ENCODE measurements at regions not wholly inside any gene's neighbourhood (a gene's known extent, or its start where the extent isn't known, plus 50 kb on each side); places are given as distances from the start of the nearest gene placed in this dataset.

DNA sequence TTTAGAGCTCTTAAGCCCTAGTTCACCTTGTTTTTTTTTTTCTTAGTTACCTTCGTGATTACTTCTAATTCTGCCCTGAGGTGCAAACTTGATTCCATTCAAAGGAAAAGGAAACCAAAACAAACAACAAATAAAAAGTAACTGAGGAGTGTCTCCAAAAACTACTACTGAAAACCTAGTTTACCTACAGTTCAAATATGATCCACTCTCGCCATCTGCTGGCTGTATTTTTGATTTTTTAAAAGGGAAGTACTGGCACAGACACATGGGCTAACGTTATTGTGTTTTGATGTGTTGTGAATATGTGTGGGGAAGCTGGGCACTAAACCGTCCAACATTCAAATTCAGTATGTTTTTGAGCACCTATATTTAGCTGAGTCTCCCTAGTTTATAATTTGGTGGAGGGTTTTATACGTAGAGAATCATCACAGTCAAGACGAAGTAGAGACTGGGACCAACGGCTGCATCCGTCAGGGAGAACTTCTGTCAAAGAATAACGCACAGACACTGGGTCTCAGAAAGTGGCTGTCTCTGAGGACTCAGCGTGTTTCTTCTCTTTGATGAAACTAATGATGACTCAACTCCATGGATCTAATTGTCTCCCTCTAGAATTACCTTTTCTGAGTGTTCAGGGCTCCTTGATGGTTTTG is 373.5 kb upstream of the BTBD3 start:
- Histone ChIP-seq H3K36me3 (ENCODE audit: insufficient read depth) (no peaks in the 10 kb centered on the region), H3K79me2 (ENCODE audit: insufficient read depth, low read depth) (no peaks in the 10 kb centered on the region), H3K4me3 (IDR thresholded peaks at IDR 0.05; ENCODE audit: insufficient read depth, low read depth, low read length) (no peak overlapping the region), H3K27me3 (ENCODE audit: insufficient read depth, low read depth) (no peaks in the 10 kb centered on the region), H4K20me1 (ENCODE audit: insufficient read depth) (no peaks in the 10 kb centered on the region), H3K9ac (no peak overlapping the region), H3K27ac (no peak overlapping the region), H3K4me2 (no peak overlapping the region), H3K4me1 (ENCODE audit: low read depth, poor library complexity, severe bottlenecking) (no peaks in the 10 kb centered on the region), H2AFZ (ENCODE audit: low read depth) (peak overlapping the region; percentile 49; the same call in 1 of the 2 replicates)
- TF ChIP-seq, protein P1, sequence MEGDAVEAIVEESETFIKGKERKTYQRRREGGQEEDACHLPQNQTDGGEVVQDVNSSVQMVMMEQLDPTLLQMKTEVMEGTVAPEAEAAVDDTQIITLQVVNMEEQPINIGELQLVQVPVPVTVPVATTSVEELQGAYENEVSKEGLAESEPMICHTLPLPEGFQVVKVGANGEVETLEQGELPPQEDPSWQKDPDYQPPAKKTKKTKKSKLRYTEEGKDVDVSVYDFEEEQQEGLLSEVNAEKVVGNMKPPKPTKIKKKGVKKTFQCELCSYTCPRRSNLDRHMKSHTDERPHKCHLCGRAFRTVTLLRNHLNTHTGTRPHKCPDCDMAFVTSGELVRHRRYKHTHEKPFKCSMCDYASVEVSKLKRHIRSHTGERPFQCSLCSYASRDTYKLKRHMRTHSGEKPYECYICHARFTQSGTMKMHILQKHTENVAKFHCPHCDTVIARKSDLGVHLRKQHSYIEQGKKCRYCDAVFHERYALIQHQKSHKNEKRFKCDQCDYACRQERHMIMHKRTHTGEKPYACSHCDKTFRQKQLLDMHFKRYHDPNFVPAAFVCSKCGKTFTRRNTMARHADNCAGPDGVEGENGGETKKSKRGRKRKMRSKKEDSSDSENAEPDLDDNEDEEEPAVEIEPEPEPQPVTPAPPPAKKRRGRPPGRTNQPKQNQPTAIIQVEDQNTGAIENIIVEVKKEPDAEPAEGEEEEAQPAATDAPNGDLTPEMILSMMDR (conservative IDR thresholded peaks at IDR 0.05; ENCODE audit: low read depth, low read length), result peak; percentile 62

DNA sequence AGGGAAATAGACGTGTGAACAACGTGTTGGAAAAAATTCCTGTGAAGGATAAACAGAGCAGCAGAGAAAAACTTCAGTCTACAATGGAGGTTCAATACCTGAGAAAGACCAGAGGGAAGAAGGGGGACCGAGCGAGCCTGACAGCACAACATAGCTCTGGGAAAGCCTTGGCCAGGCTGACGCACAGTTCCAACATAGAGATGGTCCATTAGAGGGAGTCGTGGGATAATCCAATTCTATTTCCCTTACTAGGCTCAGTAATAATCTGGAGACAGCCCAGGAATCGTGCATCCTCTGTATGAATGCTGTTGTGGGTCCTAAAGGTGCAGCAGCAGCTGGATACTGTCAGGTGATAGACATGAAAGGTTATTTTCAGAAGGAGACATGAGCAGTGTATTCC is 370.8 kb upstream of the BTBD3 start:
- H3K27ac ChIP-seq, result no peak overlapping the region
- H4K20me1 ChIP-seq (ENCODE audit: insufficient read depth), result no peaks in the 10 kb centered on the region
- H3K36me3 ChIP-seq (ENCODE audit: insufficient read depth), result no peaks in the 10 kb centered on the region
- no peak overlapping the region for H3K4me2 ChIP-seq
- H3K4me3 ChIP-seq (IDR thresholded peaks at IDR 0.05; ENCODE audit: insufficient read depth, low read depth, low read length), result no peak overlapping the region
- TF ChIP-seq, protein P1 (conservative IDR thresholded peaks at IDR 0.05; ENCODE audit: low read depth, low read length), result no peak
- no peak overlapping the region for H2AFZ ChIP-seq (ENCODE audit: low read depth)
- H3K9ac ChIP-seq, result no peak overlapping the region
- H3K79me2 ChIP-seq (ENCODE audit: insufficient read depth, low read depth), result no peaks in the 10 kb centered on the region
- H3K4me1 ChIP-seq (ENCODE audit: low read depth, poor library complexity, severe bottlenecking), result no peaks in the 10 kb centered on the region
- H3K27me3 ChIP-seq (ENCODE audit: insufficient read depth, low read depth), result no peaks in the 10 kb centered on the region

GRCh38 chr20:11549172-11550103 is 368.3 kb upstream of the BTBD3 start:
- Histone ChIP-seq H3K4me2 (no peak overlapping the region), H3K9ac (no peak overlapping the region), H3K4me3 (IDR thresholded peaks at IDR 0.05; ENCODE audit: insufficient read depth, low read depth, low read length) (no peak overlapping the region), H3K27me3 (ENCODE audit: insufficient read depth, low read depth) (no peaks in the 10 kb centered on the region), H3K4me1 (ENCODE audit: low read depth, poor library complexity, severe bottlenecking) (no peaks in the 10 kb centered on the region), H2AFZ (ENCODE audit: low read depth) (no peak overlapping the region), H3K27ac (no peak overlapping the region), H3K79me2 (ENCODE audit: insufficient read depth, low read depth) (no peaks in the 10 kb centered on the region), H4K20me1 (ENCODE audit: insufficient read depth) (no peaks in the 10 kb centered on the region), H3K36me3 (ENCODE audit: insufficient read depth) (no peaks in the 10 kb centered on the region)
- TF ChIP-seq, protein P1 (conservative IDR thresholded peaks at IDR 0.05; ENCODE audit: low read depth, low read length), result no peak

GRCh38 chr20:11550657-11551338 is 366.9 kb upstream of the BTBD3 start:
- no peak overlapping the region for H3K27ac ChIP-seq
- H3K4me1 ChIP-seq (ENCODE audit: low read depth, poor library complexity, severe bottlenecking), result no peaks in the 10 kb centered on the region
- no peaks in the 10 kb centered on the region for H3K27me3 ChIP-seq (ENCODE audit: insufficient read depth, low read depth)
- TF ChIP-seq, protein P1 (conservative IDR thresholded peaks at IDR 0.05; ENCODE audit: low read depth, low read length), result no peak
- no peaks in the 10 kb centered on the region for H3K36me3 ChIP-seq (ENCODE audit: insufficient read depth)
- no peak overlapping the region for H3K4me3 ChIP-seq (IDR thresholded peaks at IDR 0.05; ENCODE audit: insufficient read depth, low read depth, low read length)
- no peak overlapping the region for H3K9ac ChIP-seq
- no peaks in the 10 kb centered on the region for H4K20me1 ChIP-seq (ENCODE audit: insufficient read depth)
- H3K79me2 ChIP-seq (ENCODE audit: insufficient read depth, low read depth), result no peaks in the 10 kb centered on the region
- no peak overlapping the region for H2AFZ ChIP-seq (ENCODE audit: low read depth)
- no peak overlapping the region for H3K4me2 ChIP-seq

Measured in KMS-11 (cell line).